ENCODE measurements at regions not wholly inside any gene's neighbourhood (a gene's known extent, or its start where the extent isn't known, plus 50 kb on each side); places are given as distances from the start of the nearest gene placed in this dataset.

DNA sequence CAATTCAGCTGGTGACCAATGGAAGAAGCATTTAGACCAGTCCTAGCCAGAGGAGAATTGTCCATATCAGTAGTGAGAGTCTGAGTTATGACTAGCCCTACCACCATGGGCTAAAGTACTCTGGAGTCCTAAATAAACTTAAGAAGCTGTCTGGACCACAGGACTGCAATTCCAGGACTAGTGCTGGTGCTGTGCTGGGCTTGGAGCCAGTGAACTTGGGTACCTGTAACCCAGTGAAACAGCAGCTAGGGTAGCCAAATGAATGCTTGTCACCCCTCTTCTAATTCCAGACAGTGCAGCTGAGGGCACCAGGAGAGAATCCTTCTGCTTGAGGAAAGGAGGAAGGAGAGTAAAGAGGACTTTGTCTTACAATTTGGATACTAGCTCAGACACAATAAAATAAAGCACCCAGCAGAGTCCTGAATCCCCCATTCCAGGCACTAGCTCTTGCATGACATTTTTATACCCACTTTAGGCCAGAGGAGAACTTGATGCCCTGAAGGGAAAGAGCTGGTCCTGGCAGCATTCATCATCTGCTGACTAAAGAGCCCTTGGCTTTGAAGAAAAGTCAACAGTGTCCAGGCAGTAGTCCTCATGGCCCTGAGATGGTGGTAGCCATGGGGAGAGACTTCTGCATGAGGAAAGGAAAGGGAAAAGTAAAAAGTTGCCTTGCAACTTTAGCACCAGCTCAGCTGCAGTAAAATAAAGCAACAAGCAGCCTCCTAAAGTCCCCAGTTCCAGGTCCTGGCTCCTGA, 2675.7 kb downstream of the PCDH7 start:
- DNase-seq (ENCODE audit: low spot score) = no peak
- intact Hi-C loops (cut with DNase I) = no loop called here

DNA sequence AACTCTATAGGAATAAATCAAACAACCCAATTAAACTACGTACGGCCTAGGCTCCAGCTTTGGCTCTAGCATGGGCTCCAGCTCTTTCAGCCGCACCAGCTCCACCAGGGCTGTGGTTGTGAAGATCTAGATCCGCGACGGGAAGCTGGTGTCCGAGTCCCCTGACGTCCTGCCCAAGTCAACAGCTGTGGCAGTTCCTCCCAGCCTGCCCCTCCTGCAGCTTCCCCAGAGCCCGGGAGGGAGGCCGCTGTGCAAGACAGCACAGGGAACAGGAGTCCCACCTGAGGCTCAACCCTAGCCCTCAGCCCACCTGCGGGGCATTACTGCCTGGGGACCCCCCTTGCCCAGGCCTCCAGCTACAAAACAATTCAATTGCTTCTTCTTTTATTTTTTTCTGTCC, 2680.3 kb downstream of the PCDH7 start:
- intact Hi-C loops (cut with DNase I) = no loop called here
- no peak for DNase-seq (ENCODE audit: low spot score)

DNA sequence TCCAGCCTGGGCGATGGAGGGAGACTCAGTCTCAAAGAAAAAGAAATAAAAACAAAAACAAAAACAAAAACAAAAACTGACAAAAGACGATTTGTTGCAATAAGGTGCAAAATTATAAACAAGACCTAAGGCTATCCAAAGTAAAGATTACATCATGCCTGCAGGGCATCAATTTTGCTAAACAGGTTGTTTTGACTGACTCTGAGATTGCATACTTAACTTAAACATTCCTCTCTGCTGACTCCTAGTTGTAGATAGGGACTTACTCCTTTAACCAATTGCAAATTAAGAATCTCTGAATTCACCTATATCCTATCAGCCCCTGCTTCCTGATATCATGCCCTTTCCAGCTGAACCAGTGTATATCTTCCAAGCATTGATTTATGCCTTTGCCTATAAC, 2687.3 kb downstream of the PCDH7 start:
- intact Hi-C loops (cut with DNase I) = no loop called here
- DNase-seq (ENCODE audit: low spot score) = no peak

DNA sequence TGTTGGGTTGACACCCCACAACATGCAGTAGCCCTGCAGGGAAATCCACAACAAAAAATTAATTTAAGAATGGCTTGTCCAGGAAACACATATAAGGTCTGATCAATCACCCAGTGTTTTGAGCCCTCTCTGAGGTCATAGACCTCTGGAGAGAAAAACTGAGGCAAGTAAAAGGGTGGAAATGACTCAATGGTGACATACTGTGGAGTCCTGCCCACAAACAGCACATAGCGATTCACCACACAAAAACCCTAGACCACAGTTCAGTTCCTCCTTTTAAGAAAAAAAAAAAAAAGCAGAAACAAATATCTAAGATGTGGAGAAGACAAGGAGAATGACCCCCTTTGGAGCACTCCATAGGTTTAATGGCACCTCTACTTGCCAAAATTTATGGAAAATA, 2691.0 kb downstream of the PCDH7 start:
- intact Hi-C loops (cut with DNase I) = no loop called here
- no peak for DNase-seq (ENCODE audit: low spot score)

GRCh38 chr4:33421887-33422286, 2701.7 kb downstream of the PCDH7 start:
- intact Hi-C loops (cut with DNase I) = no loop called here
- no peak for DNase-seq (ENCODE audit: low spot score)

DNA sequence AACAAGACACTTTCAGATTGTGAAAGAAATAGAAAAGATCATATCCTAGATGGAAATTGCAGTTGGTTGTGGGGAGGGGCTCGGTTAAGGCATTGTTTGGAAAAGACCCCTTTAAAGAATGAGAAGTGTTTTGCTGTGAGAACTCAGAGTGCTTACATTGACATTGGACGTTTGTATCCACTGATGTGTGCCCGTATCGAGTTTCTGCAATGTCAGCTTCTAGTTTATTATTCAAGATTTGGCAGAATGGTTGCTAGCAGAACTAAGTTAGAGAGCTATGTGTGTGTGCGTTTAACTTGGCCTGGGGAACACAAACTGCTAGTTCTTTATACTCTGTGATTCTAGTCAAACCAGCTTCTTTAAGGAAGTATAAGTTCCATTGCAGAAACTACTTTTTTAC, 2702.5 kb downstream of the PCDH7 start:
- intact Hi-C loops (cut with DNase I) = no loop called here
- no peak for DNase-seq (ENCODE audit: low spot score)

DNA sequence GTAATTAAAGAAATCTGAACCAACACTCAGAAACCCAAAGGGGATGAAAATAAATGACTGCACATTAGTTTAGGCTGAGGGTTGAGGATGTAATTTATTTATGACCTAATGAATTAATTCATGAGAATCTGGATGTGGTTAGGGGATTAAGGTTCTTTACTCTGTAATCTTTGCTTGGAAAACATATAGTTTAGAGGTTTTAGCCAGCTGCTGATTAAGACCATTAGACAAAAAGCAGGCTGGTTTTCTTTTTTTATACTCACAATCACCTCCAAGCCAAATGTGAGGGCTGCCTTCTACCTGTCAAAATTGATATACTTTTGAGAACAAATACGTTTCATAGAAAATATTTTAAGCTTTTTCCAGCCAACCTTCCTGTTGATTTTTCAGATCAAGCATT, 2705.8 kb downstream of the PCDH7 start:
- no peak for DNase-seq (ENCODE audit: low spot score)
- intact Hi-C loops (cut with DNase I) = no loop called here

GRCh38 chr4:33427676-33428075, 2707.5 kb downstream of the PCDH7 start:
- no peak for DNase-seq (ENCODE audit: low spot score)
- intact Hi-C loops (cut with DNase I) = no loop called here

DNA sequence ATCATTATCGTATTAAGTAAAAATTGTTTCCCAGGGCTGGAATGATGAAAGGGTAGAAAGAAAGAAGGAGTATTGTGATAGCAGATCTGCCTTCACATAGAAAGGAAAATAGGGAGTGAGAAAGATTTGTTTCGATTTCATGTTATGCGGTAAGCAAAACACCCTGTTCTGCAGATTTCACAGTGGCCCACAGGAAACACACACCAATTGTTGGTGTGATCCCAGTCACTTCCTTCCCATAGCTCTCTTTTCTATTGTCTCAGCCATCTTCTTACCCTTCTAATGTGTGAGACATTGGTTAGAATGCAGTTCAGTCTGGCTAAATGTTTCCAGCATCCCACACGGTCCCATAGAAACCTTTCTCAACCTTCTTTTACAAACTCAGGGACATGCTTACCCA, 2709.8 kb downstream of the PCDH7 start:
- intact Hi-C loops (cut with DNase I) = no loop called here
- no peak for DNase-seq (ENCODE audit: low spot score)

DNA sequence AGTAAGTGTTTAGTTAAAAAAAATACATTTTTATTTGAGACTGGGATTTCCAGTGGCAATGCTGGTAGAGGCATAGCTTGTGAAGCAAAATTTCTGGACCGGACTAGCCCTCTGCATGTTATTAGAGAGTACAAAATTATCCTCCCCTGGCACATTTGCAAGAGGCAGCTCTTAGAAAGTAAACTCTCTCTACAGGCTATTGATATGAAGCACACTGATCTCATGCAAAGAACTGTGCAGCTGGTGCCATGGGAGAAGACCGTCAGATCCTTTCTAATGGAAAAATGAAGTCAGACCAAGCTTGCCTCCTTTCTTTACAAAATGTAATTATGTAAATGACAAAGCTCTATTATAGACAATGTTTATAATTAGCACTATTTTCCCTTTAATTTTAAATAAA, 2717.2 kb downstream of the PCDH7 start:
- intact Hi-C loops (cut with DNase I) = no loop called here
- DNase-seq (ENCODE audit: low spot score) = no peak

DNA sequence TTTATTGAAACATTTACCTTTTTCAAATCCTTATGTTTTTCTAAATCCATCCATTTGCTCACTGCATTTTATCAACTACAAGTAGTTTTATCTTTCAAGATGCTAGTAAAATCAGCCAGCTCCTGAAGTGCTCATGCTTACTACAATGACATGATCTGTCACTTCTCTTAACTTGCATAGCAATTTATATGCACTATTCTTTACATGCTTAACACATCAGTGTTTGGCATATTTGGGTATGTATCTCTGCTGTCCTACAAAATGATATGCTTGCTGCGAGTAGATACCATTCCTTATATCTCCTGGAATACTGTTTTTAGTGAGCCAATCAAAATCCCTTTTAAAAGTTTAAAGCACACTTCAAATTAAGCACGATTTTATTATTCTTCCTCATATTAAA, 2726.8 kb downstream of the PCDH7 start:
- intact Hi-C loops (cut with DNase I) = no loop called here
- no peak for DNase-seq (ENCODE audit: low spot score)

- DNase-seq (ENCODE audit: low spot score) = no peak
- intact Hi-C loops (cut with DNase I) = no loop called here
Measured at GRCh38 chr4:33448948-33449347, 2728.8 kb downstream of the PCDH7 start.

- intact Hi-C loops (cut with DNase I) = no loop called here
- no peak for DNase-seq (ENCODE audit: low spot score)
Measured at GRCh38 chr4:33453436-33453835, 2733.3 kb downstream of the PCDH7 start.

DNA sequence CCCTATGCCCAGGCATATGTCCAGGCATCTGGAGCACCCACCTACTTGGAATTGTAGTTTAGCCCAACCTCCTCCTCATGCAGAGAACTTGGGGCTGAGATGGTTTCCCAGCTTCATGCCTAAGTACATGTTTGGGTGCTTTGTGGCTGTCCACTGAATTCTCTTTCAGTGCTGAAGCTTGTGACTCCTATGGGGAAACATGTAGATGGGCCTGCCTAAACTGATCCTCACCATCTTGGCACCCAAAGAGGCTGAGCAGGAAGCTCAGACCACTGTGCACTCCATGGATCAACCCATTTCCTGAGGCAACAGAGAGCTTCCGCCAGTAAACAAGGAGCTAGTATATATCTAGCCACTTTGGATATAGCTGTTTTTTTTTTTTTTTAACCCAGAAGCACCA, 2733.7 kb downstream of the PCDH7 start:
- no peak for DNase-seq (ENCODE audit: low spot score)

DNA sequence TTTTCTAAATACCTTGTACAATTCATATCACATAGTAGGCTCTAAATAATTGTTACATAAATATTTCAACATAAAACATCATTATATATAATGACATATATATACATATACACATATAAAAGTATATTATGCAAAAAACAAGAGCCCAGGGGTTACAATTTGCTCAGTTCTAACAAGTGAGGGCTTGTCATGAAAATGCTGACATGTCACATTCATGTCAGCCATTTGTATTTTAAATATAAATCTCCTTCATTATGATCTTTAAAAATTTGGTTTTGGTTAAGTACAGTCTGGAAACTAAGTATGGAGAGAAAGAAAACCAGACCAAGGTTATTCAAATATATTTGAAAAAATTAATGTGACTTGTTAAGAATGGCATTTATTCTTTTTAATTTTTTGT, 2745.4 kb downstream of the PCDH7 start:
- intact Hi-C loops (cut with DNase I) = no loop called here
- DNase-seq (ENCODE audit: low spot score) = no peak

More for the DNA sequence above, 2733.7 kb downstream of the PCDH7 start:
- intact Hi-C loops (cut with DNase I) = no loop called here

GRCh38 chr4:33467291-33467690, 2747.1 kb downstream of the PCDH7 start:
- intact Hi-C loops (cut with DNase I) = no loop called here

GRCh38 chr4:33470805-33471204, 2750.6 kb downstream of the PCDH7 start:
- intact Hi-C loops (cut with DNase I) = no loop called here
- no peak for DNase-seq (ENCODE audit: low spot score)

More at GRCh38 chr4:33467291-33467690, 2747.1 kb downstream of the PCDH7 start:
- no peak for DNase-seq (ENCODE audit: low spot score)

GRCh38 chr4:33477715-33478114, 2757.5 kb downstream of the PCDH7 start:
- DNase-seq (ENCODE audit: low spot score) = no peak
- intact Hi-C loops (cut with DNase I) = no loop called here

GRCh38 chr4:33482773-33483172, 2761.5 kb downstream of the ARAP2 start:
- intact Hi-C loops (cut with DNase I) = no loop called here
- DNase-seq (ENCODE audit: low spot score) = no peak

DNA sequence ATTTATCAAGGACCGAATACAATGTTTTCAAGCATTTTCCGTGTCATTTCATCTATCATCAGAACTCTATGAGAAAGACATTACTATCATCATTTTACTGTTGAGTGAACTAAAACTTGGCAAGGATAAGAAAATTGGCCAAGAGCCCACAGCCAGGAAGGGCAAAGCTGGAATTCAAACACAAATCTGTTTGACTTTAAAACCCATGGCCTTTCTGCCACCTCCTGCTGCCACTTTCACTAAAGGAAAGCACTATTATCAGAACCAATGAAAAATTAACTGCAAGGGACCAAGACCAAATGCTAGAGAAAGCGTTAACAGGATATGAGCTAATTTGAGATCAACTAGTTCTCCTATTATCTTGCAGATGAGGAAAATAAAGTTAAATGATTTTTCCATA, 2759.2 kb downstream of the ARAP2 start:
- no peak for DNase-seq (ENCODE audit: low spot score)
- intact Hi-C loops (cut with DNase I) = no loop called here

DNA sequence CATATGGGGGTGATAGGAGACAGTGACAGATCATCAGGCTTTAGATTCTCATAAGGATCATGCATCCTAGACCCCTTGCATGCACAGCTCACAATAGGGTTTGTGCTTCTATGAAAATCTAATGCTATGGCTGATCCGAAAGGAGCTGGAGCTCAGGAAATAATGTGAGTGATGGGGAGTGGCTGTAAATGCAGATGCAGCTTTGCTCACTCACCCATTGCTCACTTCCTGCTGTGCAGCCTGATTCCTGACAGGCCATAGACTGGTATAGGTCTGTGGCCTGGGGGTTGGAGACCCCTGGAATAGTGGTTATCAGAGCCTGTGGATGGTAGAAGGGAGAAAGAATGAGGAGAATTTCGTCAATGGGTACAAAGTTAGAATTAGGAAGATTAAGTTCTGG, 2751.1 kb downstream of the ARAP2 start:
- no peak for DNase-seq (ENCODE audit: low spot score)
- intact Hi-C loops (cut with DNase I) = no loop called here

DNA sequence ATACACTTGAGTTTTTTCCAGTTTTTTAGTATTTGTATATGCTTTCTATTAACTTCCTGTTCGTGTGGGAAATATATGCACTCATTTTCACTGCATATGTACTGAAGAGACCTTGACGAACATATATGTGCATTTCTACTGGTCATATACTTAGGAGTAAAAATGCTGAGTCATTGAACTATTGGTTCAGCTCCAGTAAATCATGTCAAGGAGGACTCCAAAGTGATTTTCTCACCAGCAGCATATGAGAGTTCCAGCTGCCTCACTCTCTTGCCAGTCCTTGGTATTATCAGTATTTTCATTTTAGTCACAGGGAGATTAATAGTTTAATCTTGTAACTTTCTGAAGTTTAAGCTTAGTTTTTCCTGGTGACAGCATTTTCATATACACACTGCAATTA, 2750.2 kb downstream of the ARAP2 start:
- no peak for DNase-seq (ENCODE audit: low spot score)
- intact Hi-C loops (cut with DNase I) = no loop called here

All from cardiac septum (tissue), 1 donor.